Endothelial cell of umbilical vein (primary cell): ENCODE measurements at regions not wholly inside any gene's neighbourhood (a gene's known extent, or its start where the extent isn't known, plus 50 kb on each side); places are given as distances from the start of the nearest gene placed in this dataset.
"Not testable (repeated sequence)": the region's sequence is repeated elsewhere in the genome, so short reads cannot be mapped to it uniquely, and the experiment has no call there.

Experiments
- BruUV-seq: library from RNA; stranded (reverse); fragments of 400-500 nt; replicated peaks from 2 replicates; lab custom pipeline; 2021; lab: Mats Ljungman, UMichigan
- CTCF ChIA-PET: fragments of 300-600, 350-600 bp; sonication (Branson Sonifier 250); formaldehyde crosslinking; loops from one replicate; lab custom pipeline; 2021; ENCODE audit warnings: antibody characterized with exemption, inconsistent platforms; lab: Charles Lee
- POLR2A ChIA-PET: fragments of 300-600, 350-600 bp; sonication (Branson Sonifier 250); formaldehyde crosslinking; loops from one replicate; lab custom pipeline; 2021; ENCODE audit warnings: antibody characterized with exemption, inconsistent platforms; lab: Charles Lee
- DNase-seq: peaks from one replicate; pipeline ENCODE4 v3.0.0-alpha.2; 2011; ENCODE audit warnings: low read depth, low spot score
- FAIRE-seq: peaks from 2 replicates; lab custom pipeline; 2011; peaks lifted over from hg19 to GRCh38; lab: Jason Lieb, UNC
- H2AFZ ChIP-seq: 2 replicates; pipeline ENCODE4 v1.6.0; 2012; ENCODE audit warnings: low read depth, low read length, control low read depth, inconsistent platforms
- H3K27ac ChIP-seq: 2 replicates; pipeline ENCODE4 v1.5.1; 2011; ENCODE audit warnings: low read depth, mild to moderate bottlenecking, control low read depth, low read length, moderate library complexity; ENCODE audit not compliant: insufficient read depth
- H3K27me3 ChIP-seq, 2 experiments: 2 replicates each; pipeline versions ENCODE4 v1.6.0 to v1.6.1; 2011; ENCODE audit warnings: low read length in 2 of 2, mixed read lengths in 1 of 2; ENCODE audit not compliant: control insufficient read depth in 2 of 2, insufficient read depth in 2 of 2
- H3K36me3 ChIP-seq, 2 experiments: 2 replicates in 1 of 2; 3 replicates in 1 of 2; pipeline ENCODE4 v1.5.1; 2011; ENCODE audit warnings: low read length in 2 of 2, mild to moderate bottlenecking in 1 of 2, moderate library complexity in 1 of 2; ENCODE audit not compliant: control insufficient read depth in 2 of 2, insufficient read depth in 2 of 2; ENCODE audit errors: extremely low read depth in 1 of 2
- H3K4me1 ChIP-seq: 3 replicates; pipeline ENCODE4 v1.5.1; 2011; ENCODE audit warnings: mild to moderate bottlenecking, low read length; ENCODE audit not compliant: control insufficient read depth, insufficient read depth; ENCODE audit errors: extremely low read depth
- H3K4me2 ChIP-seq: 2 replicates; pipeline ENCODE4 v1.6.1; 2011; ENCODE audit warnings: low read length, control low read depth, mixed read lengths; ENCODE audit not compliant: insufficient read depth
- H3K4me3 ChIP-seq, 3 experiments: fragments of 200-600 bp in 1 of 3; sonication (generic), shearing (Covaris generic) in 1 of 3; replicated peaks in 1 of 3; 2 replicates each; pipeline ENCODE4 v1.5.1; 2011 to 2016; ENCODE audit warnings: control low read depth in 3 of 3, low read length in 3 of 3, mild to moderate bottlenecking in 2 of 3, inconsistent platforms in 1 of 3, low read depth in 1 of 3, moderate library complexity in 1 of 3; ENCODE audit not compliant: insufficient read depth in 1 of 3
- H3K79me2 ChIP-seq: 2 replicates; pipeline ENCODE4 v1.6.0; 2012; ENCODE audit warnings: low read length, inconsistent platforms; ENCODE audit not compliant: control insufficient read depth, insufficient read depth
- H3K9ac ChIP-seq: replicated peaks from 2 replicates; pipeline ENCODE3; 2011; ENCODE audit warnings: low read length, control low read depth; ENCODE audit not compliant: insufficient read depth; ENCODE audit errors: extremely low read depth
- H3K9me1 ChIP-seq: replicated peaks from 3 replicates; pipeline ENCODE4 v1.6.0; 2011; ENCODE audit warnings: mild to moderate bottlenecking, low read length; ENCODE audit not compliant: control insufficient read depth, insufficient read depth; ENCODE audit errors: extremely low read depth
- H3K9me3 ChIP-seq: replicated peaks from 2 replicates; pipeline ENCODE4 v1.5.1; 2012; ENCODE audit warnings: low read length, inconsistent platforms; ENCODE audit not compliant: control insufficient read depth, insufficient read depth
- H4K20me1 ChIP-seq: replicated peaks from 2 replicates; pipeline ENCODE3; 2011; ENCODE audit warnings: mild to moderate bottlenecking, low read length; ENCODE audit not compliant: control insufficient read depth, insufficient read depth; ENCODE audit errors: extremely low read depth
- GATA2 ChIP-seq: IDR thresholded peaks from 2 replicates; pipeline ENCODE4 v1.7.0; 2011; ENCODE audit warnings: low read depth, mild to moderate bottlenecking, moderate library complexity, mixed read lengths, low read length; ENCODE audit not compliant: insufficient read length, insufficient read depth
- JUN ChIP-seq: IDR thresholded peaks from 2 replicates; pipeline ENCODE4 v1.6.1; 2011; ENCODE audit warnings: borderline replicate concordance, low read depth; ENCODE audit not compliant: insufficient read length, insufficient read depth
- dilution Hi-C: fragments of 300-500 bp; cut with MboI; formaldehyde crosslinking; loops from one replicate; pipeline ENCODE4 v1.15.0; 2019; ENCODE audit warnings: low sequenced_read_pairs; ENCODE audit not compliant: extremely low pct_ligation_motif_present
- intact Hi-C: fragments of 100-400 bp; cut with micrococcal nuclease; formaldehyde crosslinking; loops from one replicate; pipeline ENCODE4 v1.10.0; 2022

DNA sequence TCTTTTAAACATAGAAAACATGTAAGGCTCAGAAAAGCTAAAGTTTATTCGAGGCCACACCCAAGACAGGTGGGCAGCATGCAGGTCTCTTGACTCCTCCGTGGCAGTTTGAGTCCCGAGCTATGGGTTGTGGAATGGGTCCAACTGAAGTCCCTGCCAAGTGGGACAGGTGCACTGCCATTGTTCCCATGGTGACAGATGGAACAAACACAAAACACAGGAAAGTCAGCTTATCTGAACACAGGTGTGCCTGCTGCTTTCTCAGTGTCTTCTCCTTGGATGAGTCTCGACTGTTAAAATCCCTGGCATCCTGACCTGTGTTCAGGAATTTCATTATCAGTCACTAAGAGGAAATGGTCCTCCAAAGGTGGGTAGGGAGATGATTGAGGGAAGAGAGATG, 99.0 kb upstream of the RAB4A start:
- DNase-seq (no peak), FAIRE-seq (no peak)
- H3K4me3 ChIP-seq, result no peak overlapping the region
- POLR2A ChIA-PET, result no interaction called here
- H3K4me1 ChIP-seq, result no peaks in the 10 kb centered on the region
- intact Hi-C loops (no loop called here), dilution Hi-C loops (no loop called here)
- TF ChIP-seq GATA2, result no peak
- no peak for TF ChIP-seq JUN
- H3K4me2 ChIP-seq, result no peak overlapping the region
- no peaks in the 10 kb centered on the region for H3K79me2 ChIP-seq
- H3K9me1 ChIP-seq, result no peaks in the 10 kb centered on the region
- H3K27ac ChIP-seq, result no peak overlapping the region
- CTCF ChIA-PET, result no interaction called here
- no peaks in the 10 kb centered on the region for H4K20me1 ChIP-seq
- H3K9ac ChIP-seq, result no peak overlapping the region
- H3K9me3 ChIP-seq, result no peaks in the 10 kb centered on the region
- H3K36me3 ChIP-seq, result no peaks in the 10 kb centered on the region
- no peaks in the 10 kb centered on the region for H3K27me3 ChIP-seq
- no TSS peak for BruUV-seq
- no peak overlapping the region for H2AFZ ChIP-seq

GRCh38 chr1:229173491-229174476, 97.1 kb upstream of the RAB4A start:
- H3K79me2 ChIP-seq, DNase-seq, H3K9me1 ChIP-seq, H3K27me3 ChIP-seq, H3K4me3 ChIP-seq, dilution Hi-C loops, H3K36me3 ChIP-seq, BruUV-seq, POLR2A ChIA-PET, intact Hi-C loops, H3K9ac ChIP-seq, H3K4me2 ChIP-seq, H3K9me3 ChIP-seq, H2AFZ ChIP-seq, H3K27ac ChIP-seq, H3K4me1 ChIP-seq, H4K20me1 ChIP-seq, CTCF ChIA-PET, FAIRE-seq: not testable (repeated sequence)

DNA sequence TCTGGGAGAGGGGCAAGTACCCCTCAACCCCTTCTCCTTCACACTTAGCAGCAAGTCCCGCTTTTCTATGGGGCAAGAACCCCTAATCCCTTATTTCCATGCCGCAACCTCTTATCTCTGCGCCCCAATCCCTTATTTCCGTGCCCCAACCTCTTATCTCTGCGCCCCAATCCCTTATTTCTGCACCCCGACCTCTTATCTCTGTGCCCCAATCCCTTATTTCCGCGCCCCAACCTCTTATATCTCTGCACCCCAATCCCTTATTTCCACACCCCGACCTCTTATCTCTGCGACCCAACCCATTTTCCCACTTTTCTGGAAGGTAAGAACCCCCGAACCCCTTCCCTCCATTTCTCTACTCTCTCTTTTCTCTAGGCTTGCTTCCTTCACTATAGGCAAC, 95.6 kb upstream of the RAB4A start:
- dilution Hi-C loops, intact Hi-C loops, H3K79me2 ChIP-seq, H3K27me3 ChIP-seq, BruUV-seq, H3K4me3 ChIP-seq, H3K9me1 ChIP-seq, DNase-seq, H4K20me1 ChIP-seq, FAIRE-seq, H3K27ac ChIP-seq, H2AFZ ChIP-seq, H3K9ac ChIP-seq, POLR2A ChIA-PET, H3K36me3 ChIP-seq, H3K9me3 ChIP-seq, H3K4me2 ChIP-seq, H3K4me1 ChIP-seq, CTCF ChIA-PET: not testable (repeated sequence)

- H2AFZ ChIP-seq, H3K4me3 ChIP-seq, H4K20me1 ChIP-seq, dilution Hi-C loops, H3K9me1 ChIP-seq, H3K9ac ChIP-seq, CTCF ChIA-PET, BruUV-seq, H3K79me2 ChIP-seq, POLR2A ChIA-PET, DNase-seq, H3K36me3 ChIP-seq, H3K4me1 ChIP-seq, intact Hi-C loops, FAIRE-seq, H3K27ac ChIP-seq, H3K4me2 ChIP-seq, H3K9me3 ChIP-seq, H3K27me3 ChIP-seq: not testable (repeated sequence)
These were observed 94.5 kb upstream of the RAB4A start for GRCh38 chr1:229176457-229176856.
